HG02852 (cell line): ENCODE measurements at regions not wholly inside any gene's neighbourhood (a gene's known extent, or its start where the extent isn't known, plus 50 kb on each side); places are given as distances from the start of the nearest gene placed in this dataset.

ENCODE experiments used
- ATAC-seq: cut with Tn5 transposase; IDR thresholded peaks from one replicate; pipeline ENCODE4 v1.9.1; 2021; ENCODE audit warnings: mild to moderate bottlenecking, moderate library complexity; ENCODE audit not compliant: unreplicated experiment

DNA sequence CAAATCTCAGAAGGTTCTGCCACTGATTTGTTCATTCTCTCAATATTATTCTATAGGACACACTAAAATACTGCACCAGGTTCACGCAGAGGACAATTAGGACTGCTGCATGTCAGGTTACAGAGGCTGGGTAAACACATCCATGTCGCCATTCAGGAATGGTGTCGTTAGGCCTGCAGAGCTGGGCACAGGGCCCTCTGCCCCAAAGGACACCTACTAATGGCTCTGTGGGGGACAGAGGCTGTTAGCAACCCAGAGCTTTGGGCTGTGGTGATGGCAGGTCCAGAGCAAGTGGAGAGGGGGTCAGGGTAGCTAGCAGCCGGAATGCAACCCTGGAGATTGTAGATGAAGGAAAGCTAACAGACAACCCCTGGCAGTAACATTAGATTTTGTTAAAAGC is 115.9 kb downstream of the TTC32 start:
- ATAC-seq = no peak

DNA sequence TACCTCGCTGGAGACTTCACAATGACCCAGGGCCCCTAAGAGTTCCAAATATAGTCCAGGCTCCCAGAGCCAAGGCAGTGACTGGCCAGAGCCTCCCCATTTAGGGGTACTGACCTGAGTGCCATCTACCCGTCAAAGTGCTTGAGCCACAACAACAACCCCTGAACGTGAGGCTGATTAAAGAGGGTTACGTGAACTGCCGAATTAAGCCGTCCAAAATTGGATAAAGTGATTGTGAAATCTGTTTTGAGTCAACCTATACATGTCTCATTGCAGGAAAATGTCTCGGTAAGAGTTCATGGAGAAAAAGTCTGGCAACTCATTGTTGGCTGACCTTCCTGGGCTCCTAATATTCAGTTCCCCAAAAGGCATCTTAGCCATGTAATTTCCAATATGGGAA is 116.3 kb downstream of the TTC32 start:
- no peak for ATAC-seq

DNA sequence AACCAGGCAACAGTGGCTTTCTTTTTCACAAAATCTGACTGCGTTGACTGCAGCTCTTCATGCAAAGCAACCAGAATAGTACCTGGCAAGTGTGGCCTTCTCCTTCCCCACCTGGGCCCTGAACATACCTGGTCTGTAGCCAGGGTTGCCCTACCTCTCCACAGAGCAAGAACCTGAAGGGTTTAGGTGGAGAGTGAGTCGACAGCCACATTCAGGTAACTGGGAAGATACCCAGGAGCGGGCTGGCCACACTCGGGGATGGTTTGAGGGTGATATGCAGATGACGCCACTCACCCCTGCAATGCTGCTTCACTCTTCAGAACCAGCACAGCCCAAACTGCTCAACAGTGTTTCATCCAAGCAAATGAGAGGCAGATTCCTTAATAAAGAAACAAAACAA is 117.3 kb downstream of the TTC32 start:
- ATAC-seq = no peak

DNA sequence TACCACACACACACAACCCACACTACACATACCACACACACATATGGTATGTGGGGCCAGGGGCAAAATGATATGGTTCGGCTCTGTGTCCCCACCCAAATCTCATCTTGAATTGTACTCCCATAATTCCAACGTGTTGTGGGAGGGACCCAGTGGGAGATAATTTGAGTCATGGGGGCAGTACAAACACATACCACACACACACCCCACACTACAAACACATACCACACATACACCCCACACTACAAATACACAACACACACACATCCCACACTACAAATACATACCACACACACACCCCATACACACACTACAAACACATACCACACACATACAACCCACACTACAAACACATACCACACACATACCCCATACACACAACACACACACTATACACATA is 117.8 kb downstream of the TTC32 start:
- ATAC-seq = no peak

DNA sequence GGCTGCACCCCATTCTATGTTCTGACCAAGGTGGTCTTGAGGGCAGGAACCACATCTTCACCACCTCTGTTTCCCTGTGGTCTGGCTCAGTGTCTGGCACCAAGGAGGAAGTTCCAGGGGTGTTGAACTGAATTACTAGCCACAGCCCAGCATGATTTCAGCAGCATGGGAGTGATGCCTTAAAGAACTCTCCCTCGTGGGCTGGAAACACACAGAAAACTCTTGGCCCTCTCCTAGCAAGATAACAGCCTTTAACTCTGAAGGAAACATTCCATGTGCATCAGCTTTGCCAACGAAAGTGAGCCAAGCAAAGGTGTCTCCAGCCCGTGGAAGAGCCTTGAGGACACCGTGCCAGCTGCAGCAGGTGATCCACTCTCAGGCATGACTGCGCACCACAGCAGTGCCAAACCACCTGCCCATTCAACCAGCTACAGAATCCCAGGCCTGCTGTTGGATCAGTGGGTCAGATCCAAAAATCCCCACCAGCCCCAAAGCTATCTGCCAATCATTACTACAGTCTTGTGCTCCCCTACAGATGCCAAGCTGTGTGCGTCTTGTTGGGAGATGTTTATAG is 124.8 kb downstream of the TTC32 start:
- ATAC-seq = no peak

DNA sequence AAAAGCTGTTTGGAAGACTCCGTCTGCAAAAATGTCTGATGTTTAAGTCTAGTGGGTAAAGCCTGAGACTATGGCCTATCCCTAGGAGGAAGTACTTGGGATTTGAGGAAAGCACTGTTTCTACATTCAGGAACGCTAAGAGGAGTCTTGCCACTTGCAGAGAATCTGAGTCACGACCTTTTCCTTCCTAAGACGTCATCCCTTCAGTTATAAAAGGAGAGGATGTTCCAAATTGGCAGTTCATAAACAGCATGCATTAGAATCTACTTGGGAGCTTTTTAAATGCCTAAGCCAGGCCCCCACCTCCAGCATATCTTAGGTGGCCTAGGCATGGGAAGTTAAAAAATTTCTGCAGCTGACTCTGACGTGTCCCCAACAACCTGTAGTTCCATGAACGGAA is 125.9 kb downstream of the TTC32 start:
- no peak for ATAC-seq

DNA sequence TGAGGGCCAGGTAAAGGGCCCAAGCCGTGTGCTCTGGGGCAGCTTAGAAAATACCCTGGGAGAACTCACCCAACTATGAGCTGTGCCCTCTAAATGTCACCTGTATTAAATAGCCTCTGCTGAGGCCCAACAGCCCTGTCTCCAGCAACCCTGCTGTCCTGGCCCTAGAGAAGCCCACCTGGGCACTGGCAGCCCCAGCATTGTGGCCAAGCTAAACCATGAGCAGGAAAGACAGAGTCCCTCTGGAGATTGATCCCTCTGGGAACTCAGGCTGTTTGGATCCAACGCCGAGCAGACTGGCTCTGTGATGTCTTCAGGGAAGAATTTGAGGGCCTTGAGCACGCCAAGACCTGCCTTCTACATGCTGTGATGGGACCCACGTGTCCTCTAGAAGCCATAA is 126.5 kb downstream of the TTC32 start:
- no peak for ATAC-seq

DNA sequence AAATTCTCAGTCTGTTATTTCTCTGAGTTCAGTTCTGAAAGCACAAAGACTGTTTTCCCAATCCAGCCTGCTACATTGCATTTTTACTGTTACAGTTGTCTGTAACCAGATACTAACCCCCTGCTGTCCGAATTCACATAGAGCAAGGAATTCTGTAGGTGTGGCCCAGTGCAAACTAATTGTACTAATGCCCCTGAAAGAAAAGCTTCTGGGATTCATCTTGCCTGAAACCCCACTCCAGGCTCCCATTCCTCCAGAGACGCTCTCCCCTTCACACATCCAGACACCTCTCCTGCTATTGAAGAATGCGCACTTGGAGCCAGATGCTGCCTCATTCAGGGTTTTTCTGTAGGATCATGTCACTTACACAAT is 127.0 kb downstream of the TTC32 start:
- ATAC-seq = no peak

DNA sequence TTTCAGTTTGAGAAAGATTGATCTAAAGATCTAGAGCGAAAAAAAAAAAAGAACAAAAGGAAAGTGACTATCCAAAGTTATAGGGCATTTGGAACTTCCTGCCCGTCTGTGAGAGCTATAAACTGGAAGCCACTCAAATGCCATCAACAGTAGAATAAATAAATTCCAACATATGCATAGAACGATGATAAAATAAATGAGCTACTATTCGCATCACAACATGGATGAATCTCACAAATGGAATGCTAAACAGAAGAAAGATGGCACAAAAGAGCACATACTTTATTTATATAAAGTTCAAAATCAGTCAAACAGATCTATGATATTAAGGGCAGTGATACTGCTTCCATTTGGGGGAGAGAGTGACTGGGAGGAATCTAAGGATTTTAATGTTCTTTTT is 128.8 kb downstream of the TTC32 start:
- ATAC-seq = no peak

DNA sequence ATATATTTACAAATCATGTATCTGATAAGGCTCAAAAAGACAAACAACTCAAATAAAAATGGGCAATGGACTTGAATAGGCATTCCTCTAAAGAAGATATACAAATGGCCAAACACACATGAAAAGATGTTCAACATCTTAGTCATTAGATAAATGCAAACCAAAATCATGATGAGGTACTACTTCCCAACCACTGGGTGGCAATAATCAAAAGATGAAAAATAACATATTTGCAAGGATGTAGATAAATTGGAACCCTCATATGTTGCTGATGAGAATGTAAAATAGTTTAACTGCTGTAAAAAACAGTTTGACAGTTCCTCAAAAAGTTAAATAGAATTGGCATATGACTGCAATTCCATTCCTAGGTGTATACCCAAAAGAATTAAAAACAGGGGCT is 132.3 kb downstream of the TTC32 start:
- ATAC-seq = no peak

DNA sequence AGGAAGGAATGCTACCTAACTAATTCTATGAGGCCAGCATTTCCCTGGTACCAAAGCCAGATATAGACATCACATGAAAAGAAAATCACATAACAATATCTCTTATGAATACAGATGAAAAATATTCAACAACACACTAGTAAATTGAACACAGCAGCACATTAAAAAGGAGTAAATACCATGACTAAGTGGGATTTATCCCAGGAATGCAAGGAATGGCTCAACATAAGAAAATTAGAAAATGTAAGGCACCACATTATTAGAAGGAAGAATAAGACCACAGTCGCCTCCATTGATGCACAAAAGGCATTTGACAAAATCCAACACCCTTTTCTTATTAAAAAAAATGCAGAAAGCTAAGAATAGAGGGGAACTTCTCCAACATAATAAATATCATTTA is 133.9 kb downstream of the TTC32 start:
- ATAC-seq = no peak

DNA sequence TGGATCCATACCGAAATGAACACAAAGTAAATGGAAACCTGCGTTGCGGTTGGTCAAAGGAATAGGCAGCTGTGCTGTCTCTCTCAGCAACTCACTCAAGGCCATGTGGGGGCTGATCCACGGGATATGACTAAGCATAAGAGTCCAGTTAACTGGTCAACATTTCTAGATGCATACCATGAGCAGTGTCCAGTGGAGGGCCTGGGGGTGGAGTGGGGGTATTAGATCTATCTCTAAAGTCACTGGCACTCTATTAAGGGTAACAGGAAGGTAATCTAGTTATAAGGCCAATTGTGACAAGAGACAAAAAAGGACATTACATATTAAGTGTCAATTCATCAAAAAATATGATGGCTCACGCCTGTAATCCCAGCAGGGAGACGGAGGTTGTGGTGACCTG is 136.8 kb downstream of the TTC32 start:
- no peak for ATAC-seq

DNA sequence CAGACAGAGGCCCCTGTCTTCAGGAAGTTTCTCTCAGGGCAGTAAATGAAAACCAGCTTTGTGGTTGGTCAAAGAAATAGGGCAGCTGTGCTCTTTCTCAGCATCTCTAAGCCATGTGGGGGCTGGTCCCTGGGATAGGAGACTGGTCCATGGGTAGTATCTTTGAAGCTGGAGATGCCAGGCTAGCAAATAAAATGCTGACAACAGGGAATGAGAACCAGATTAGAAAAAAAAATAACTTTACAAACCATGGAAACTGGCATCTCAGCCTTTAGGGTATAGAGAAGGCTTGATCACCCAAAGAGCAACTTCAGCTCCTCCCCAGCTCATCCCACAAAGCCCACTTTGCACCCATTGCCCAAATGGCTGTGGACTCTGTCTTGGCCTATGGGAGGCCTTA is 138.1 kb downstream of the TTC32 start:
- ATAC-seq = no peak

DNA sequence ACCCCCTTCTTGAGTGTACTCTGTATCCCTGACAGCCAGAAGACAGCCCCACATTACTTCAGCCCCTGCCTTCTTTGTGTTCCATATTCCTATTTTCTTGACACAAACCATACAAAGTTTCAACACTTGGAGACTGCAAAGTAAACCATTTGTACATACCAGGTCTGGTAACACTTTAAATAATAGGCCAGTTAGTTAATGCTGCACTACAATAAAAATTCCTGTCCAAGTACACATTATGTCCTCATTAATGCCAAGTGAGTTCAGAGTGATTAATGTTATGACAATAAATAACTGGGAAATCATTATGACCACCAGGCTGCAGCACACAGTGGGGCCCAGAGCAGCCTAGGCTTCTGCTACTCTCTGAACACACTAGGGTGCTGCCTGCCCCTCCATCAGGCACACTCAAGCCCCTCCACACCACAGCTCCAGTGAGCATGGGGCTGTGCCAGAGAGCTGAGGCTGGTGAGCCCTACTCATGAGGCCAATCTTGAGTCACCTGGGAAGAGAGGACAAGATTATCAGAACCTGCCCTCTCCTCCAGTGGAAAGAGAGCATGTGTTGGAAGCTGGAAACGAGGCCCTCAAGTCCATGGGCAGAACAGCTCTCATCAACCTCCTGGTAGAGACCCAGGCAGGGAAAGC is 138.7 kb downstream of the TTC32 start:
- no peak for ATAC-seq

DNA sequence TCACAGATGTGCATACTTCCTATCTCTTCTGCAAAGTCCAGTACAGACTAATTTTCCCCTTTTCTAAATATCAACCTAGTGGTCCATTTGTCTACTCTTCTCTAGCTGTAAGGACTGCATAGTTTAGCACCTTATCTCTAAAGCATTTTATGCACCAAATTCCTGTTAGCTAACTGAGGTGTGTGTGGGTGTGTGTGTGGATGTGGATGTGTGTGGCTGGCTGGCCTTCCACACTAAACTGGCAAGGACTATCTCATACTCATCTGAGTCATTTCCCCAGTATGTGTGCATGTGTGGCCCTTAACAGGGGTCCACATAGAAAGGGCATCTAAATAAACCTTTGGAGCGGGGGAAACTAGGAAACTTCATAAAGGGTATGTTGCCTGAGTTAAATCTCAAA is 139.6 kb downstream of the TTC32 start:
- no peak for ATAC-seq

DNA sequence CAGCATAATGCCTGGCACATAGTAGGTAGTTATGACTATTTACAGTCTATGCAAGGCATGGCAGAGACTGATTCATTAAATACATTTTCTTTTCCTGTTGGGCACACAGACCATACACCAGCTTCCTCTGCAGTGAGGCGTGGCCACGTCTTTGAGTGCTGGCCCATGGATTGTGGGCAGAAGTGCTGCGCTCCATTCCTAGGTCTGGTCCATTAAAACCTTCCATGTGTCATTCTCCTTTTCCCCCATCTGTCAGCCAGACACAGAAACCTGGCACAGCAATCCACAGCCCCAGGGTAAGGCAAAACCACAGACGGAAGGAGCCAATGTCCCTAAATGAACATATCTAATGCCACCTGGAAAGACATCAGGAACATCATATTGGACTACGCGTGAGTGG is 141.9 kb downstream of the TTC32 start:
- ATAC-seq = no peak

DNA sequence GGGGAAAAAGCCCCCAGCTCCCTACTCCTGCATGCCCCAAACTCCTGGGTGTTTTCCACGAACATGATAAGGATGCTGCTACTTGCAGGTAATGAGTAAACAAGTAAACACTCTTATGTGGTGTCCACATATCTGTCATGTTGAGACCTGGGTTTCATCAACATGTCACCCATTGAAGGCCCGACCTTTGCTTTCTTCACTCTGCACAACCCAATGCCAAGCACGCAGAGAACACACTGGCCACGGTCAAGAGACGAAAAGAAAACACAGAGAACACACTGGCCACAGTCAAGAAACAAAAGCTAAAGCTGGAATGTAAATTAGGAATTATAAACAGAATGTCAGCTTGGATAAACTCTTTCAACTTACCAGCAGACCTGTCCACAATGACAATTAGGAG is 143.1 kb downstream of the TTC32 start:
- ATAC-seq = no peak

DNA sequence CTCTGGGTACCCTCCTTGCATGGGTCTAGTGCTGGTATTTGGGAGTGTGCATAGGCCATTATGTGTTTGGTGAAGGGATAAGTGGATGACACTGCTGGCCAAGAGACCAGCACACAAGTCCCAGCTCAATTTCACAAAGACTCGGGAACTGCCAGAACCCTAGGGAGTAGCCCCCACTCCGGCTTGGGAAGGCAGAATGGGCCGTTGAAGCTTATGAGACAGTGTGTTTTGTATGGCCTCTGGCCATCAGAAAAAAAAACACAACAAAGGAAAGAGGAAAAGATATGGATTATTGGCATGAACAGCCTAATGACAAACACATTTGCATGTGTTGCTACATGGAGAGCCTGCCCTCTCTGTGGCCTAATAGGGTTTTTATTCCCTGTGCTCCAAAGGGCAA is 144.2 kb downstream of the TTC32 start:
- ATAC-seq = no peak

DNA sequence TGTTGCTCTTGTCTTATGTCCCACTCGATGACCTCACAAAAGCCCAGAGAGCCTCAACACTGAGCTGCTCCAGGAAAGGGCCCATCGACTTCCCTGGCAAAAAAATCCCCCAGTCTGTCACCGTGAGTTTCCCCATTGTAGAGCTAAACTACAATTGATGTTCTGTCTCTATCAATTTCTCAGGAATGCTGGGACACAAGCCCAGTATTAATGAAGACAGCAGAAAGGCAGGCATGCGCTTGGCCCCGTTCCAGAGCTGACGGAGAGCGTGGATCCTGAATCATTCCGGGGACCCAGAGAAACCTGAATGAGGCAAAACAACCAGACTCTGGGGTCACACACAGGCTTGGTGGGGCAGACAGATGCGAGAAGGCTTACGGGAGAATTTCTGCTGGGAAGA is 146.9 kb downstream of the TTC32 start:
- no peak for ATAC-seq

DNA sequence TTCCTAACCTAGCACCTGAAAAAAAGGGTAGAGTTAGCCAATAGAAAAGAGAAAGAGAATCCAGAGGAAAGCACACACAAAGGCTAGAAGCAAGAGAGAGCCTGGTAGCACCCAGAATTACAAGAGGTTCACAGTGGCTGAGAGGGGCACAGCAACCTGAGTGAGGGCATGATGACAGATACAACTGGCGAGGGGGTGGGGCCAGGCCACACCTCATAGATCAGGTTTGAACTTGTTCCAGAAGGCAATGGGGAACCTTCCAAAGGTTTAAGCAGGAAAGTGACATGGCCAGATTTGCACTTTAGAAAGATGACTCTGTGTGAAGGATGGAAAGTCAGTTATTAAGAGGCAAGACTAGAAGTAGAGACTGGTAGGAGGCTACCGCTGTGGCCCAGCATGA is 148.0 kb downstream of the TTC32 start:
- no peak for ATAC-seq

DNA sequence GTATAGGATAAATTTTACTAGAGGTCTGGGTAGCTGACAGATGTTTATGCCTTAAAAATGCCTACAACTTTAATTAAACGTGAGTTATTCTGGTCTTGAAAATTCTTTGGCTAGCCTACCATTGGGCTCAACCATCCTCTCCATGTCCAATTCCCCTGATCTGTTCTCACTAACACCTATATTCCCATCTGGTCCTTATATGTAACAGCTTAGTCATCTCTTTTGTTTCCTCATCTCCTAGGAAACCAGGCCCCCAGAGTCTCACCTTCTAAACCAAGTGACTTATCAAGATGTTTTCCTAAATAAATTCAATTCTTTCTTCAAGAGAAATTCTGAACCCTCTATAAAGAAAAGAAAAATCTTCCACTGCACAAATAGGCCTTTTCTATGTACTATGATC is 148.5 kb downstream of the TTC32 start:
- no peak for ATAC-seq

DNA sequence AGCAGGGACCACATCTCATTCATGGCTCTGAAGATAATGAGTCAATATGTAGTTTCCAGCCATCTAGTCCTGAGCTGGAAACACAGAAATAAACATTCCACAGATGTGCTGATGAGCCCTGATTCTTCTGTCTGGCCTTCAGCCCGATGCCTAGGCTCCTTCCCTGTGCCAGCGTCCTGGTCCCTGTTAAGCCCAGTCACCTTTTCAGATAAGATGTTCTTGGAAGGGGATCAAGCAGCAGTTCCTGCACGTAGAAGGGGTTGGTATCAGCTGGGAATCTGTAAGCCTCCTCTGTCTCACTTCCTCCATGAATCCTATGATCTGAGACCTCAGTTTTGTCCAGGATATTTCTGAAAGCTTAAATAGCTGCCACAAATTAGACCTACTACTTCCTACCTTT is 149.3 kb downstream of the TTC32 start:
- no peak for ATAC-seq

DNA sequence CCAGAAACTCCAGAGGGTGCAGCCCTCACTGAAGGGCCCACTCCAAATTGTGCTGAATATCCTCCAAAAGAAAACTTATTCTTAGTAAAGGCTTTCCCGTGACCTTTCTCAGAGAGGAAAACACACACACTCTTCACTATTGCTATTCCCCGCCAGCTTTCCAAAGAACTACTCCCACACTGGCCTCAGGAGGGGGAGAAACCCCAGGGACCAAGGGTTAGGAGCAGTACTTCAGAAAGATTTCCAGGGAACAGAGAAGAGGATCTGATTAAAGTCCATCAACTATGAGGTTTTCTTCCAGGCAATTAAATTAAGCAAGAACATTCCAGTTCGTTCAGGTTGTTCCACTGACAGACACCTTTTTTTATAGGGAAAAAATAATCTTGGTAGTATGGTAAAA is 150.2 kb downstream of the TTC32 start:
- no peak for ATAC-seq
